COLO829 (cell line): ENCODE measurements at regions not wholly inside any gene's neighbourhood (a gene's known extent, or its start where the extent isn't known, plus 50 kb on each side); places are given as distances from the start of the nearest gene placed in this dataset.

ENCODE experiments used
- DNase-seq: peaks from one replicate; pipeline ENCODE4 v3.0.0; 2012; ENCODE audit warnings: low spot score

- DNase-seq = no peak
Measured at GRCh38 chr6:168228676-168229367, 90.8 kb downstream of the DACT2 start.

DNA sequence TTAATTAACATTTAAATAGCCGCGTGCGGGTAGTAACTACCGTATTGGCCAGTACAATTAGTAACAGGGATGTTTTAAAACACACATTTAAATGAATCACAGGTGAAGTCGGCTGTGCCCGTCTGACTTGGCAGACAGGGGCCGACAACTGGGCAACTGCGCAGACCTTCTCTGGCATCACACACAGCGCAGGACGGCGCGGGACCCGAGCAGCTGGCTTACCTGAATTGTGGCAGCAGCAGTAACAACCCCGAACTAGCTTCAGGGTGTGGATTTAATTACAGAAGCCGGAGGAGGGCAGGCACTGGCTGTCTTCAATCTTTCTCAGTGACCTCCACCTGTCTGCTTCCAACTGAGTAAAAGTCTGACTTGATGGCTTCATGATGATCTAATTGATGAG is 91.7 kb downstream of the DACT2 start:
- DNase-seq = no peak

DNA sequence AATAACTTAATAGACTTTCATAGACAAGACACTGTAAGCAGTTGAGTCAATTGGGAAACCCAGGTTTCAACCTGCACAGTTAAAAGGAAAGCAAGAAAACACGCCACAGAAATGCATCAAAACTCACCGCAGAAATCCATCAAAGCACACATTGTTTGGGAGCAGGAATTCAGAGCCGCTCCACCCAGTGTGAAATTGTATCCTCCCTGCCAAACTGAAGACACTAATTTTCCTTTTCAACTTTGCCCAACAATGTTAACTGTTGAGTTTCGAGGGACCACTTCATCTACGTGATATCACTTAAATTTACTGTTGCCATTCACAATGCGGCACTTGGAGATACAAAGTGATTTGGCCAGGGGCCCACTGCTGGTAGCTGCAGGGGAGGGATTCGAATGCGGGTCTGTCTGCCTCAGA is 92.7 kb downstream of the DACT2 start:
- DNase-seq = peak; percentile 76

DNA sequence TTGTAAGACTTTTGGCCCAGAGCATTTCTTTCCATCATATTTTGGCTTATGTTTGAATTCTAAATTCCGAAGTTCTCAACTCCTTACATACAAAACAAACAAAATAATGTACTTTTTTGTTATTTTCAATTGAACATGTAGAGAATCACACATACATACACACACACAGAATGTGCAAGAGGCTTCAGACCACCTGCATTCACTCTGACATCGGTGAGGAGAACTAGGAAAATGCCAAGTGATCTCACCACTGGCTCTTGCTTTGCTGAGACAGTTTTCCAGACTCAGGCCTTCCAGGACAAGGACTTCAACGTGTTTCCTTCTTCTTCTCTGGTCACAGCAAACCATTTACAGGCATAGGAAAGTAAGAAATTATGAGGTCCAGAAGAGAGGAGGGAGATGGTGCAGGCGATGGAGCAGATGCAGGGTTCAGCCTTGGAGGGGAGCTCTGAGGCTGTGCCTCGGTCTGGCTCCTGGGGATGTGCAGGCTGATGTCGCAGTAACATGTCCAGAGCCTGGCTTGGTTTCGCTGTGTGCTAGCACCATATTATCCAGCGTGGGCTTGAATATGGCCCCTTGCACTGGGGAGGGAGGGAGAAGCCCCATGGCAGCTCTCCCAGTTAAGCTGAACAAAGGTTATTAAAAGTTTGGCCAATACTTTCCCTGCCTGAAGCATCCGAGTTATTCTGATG is 93.4 kb downstream of the DACT2 start:
- no peak for DNase-seq

- DNase-seq = no peak
Measured at GRCh38 chr6:168225471-168225911, 94.1 kb downstream of the DACT2 start.

DNA sequence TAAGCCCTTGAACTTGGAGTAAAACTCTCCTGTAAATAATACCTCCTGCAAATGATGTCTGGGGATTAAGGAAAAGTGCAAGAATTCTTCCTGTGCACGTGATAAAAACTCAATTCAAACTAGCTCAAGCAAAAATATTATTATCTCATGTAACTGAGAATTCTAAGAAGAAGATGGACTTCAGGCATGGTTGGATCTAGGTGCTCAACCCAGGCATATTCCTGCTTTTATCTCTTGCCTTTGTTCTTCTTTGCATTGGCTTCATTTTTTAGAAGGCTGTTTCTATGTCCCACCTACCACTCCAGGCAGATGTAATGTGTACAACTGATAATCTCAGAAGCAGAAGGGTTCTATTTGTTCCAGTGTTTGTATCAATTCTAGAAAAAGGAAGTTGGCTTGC is 95.8 kb downstream of the DACT2 start:
- no peak for DNase-seq

- no peak for DNase-seq
Measured at GRCh38 chr6:168223150-168223549, 96.4 kb downstream of the DACT2 start.

- no peak for DNase-seq
Measured at GRCh38 chr6:168222115-168223043, 97.2 kb downstream of the DACT2 start.

- DNase-seq = no peak
Measured at GRCh38 chr6:168221497-168222079, 98.0 kb downstream of the DACT2 start.

DNA sequence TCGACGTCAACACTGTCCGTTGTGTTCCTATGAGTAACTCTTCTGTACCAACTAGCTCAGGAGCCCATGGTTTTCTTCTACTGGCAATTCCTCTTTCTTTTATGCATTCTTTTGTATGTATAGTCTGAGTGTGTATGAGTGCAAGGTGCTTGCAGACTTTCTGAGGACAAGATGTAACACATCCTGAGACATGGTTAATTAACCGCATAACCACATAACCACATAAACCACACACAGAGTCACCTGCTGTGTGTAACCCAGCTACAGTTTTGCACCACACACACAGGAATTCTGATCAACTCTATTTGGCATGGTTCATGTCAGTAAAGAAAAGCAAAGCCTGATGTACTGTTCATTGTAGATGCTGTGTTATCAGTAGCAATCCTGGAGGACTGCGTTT is 98.6 kb downstream of the DACT2 start:
- no peak for DNase-seq

DNA sequence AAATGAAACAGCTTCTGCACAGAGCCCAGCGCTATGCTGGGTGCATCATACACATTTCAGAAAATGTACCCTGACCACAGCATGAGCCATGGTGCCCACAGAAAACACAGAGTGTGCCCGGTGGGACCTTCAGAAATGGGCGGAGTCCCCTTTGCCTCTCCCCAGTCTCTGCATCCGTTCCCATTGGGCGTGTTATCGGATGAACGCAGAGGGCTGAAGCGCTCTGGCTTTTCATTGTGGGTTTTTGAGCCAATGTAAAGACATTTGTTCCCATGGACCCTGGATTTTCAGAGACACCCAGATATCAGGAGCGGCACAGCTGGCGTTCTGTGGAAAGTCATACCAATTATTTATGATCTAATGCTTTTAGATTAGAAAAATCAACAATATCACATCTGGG is 99.8 kb downstream of the DACT2 start:
- no peak for DNase-seq

DNA sequence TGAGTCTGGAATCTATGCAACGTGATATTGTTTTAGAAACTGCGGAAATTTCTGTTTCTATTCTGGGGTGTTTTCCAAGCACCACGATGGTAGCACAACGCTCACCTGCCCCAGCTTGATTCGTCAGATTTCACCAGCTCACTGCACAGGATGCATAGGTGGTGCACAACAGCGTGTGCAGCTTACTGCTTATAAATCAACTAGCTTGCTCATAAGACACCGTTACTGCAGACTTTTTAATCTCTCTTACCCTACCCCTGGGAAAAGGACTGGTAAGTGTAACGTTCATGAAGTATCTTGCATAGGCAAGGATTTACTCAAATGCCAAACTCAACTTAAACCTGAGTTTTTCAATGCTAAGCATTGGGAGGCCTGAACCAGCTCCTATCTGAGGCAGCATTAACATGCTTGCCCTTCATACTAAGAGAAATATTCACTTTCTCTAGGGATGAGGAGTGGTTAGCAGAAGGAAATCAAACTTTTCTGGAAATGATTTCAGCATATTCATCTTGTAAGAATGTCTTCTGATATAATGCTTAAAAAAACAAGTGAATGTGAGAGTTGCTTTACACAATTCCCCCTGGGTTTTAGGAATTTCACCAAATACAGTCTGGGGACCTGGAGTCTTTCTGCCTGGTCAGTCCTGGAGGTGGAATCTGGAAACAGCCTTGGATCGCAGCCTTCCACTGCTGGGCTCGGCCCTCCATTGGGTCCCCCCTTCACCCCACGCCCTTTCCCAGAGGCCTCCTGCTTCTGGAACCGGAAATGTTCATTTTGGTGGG is 100.6 kb downstream of the DACT2 start:
- DNase-seq = no peak

DNA sequence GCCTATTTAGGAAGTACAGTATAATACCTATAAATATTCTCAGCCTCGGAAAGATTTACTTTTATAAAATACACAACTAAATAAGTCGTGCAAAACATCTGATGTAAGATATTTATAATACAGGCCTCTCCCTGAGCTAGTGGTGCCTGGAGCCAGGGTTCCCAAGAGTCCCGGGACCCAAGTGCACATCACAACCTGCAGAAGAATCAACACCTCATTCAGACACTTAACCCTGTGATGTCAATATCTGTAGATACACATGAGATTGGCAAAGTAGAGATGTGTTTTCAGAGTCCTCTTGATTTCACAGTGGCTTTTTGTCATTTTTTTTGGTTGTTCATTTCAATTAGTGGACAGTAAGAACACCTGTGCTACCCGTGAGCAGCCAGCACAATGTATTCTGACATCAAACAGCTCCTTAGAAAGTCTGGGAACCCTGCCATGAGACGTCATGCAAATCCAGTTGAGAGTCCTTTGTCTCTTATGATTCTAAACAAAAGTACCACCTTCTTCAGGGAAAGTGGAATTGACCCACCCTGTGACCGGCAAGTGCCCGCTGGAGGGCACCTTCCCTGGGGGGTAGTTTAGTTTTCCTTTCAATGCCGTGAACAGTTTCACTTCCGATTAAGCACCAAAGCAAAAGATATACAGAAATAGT is 101.6 kb downstream of the DACT2 start:
- DNase-seq = no peak

- no peak for DNase-seq
Measured at GRCh38 chr6:168217216-168217879, 102.2 kb downstream of the DACT2 start.

DNA sequence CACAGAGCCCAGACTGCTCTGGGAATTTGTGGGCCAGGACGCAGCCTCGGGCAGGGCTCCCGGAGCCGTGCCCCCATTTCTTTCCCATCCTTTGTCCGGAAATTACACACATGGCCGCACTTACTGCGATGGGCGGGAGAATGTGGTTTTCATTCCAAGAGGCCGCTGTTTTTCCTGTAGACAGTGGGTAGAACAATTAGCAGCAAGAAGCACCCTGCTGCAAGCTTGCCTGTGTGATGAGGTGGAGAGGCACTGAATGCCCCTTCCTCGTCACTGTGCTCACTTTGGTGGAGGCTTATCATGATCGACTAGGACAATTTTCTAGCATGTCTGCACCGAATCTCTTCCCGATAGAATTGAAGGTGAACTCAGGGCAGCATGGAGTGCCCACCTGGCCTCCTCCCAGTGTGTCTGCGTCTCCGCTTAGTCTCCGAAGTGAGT is 102.8 kb downstream of the DACT2 start:
- DNase-seq = no peak

- no peak for DNase-seq
Measured at GRCh38 chr6:168216117-168216516, 103.5 kb downstream of the DACT2 start.

DNA sequence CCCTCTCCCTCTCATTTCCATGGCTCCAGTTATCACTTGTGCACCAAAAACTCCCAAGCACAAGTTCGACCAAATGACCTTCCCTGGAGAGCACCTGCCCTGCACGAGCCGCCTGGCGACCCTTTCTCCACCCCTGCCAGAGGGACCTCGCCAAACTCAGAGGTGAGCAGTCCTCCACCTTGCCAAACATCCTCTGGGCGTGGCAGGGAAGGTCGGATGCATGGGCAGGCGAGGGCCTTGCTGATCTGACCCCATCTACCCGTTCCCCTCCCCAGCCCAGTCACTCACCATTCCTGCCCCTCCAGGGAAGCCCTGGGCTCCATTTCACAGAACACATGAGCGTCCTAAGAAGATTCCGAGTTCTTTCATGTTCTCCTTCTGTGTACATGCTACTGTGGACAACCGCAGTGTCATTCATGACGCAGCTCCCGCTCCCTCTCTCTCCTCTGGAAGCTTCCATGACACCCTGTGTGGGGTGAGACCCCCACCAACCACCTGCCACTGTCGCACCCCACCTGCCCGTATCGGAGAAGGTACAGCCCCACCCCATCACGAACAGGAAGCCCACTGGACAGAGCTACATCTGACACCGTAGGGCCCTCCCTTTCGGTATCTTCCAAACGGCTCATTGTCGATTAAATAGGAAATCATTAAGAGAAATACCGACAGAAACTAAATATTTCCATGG is 104.3 kb downstream of the DACT2 start:
- DNase-seq = no peak

- DNase-seq = no peak
Measured at GRCh38 chr6:168214586-168215104, 104.9 kb downstream of the DACT2 start.

DNA sequence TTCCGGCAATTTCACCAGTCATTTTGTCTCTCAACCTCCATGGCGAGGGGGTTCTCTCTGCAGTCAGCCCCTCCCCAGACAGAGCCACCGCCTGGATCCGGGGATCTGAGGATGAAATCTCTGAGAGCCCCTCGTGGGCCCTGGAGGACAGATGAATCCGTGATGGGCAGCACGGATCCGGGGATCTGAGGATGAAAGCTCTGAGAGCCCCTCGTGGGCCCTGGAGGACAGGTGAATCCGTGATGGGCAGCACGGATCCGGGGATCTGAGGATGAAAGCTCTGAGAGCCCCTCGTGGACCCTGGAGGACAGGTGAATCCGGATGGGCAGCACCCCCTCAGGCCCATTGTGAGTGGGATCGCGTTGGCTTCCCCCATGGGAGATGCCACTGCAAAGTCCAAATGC is 106.5 kb downstream of the DACT2 start:
- no peak for DNase-seq

- DNase-seq = no peak
Measured at GRCh38 chr6:168212362-168212761, 107.2 kb downstream of the DACT2 start.
